HG03469 (cell line): ENCODE measurements at regions not wholly inside any gene's neighbourhood (a gene's known extent, or its start where the extent isn't known, plus 50 kb on each side); places are given as distances from the start of the nearest gene placed in this dataset.

ENCODE experiments used
- ATAC-seq: cut with Tn5 transposase; IDR thresholded peaks from one replicate; pipeline ENCODE4 v1.9.1; 2021; ENCODE audit warnings: mild to moderate bottlenecking, moderate library complexity, moderate number of reproducible peaks; ENCODE audit not compliant: unreplicated experiment

- ATAC-seq, result no peak
Measured at GRCh38 chr1:67991546-67991945, 58.9 kb downstream of the DIRAS3 start.

GRCh38 chr1:67988066-67988465, 62.4 kb downstream of the DIRAS3 start:
- no peak for ATAC-seq

- no peak for ATAC-seq
Measured at GRCh38 chr1:67987046-67987799, 63.2 kb downstream of the DIRAS3 start.

GRCh38 chr1:67983867-67984266, 66.6 kb downstream of the DIRAS3 start:
- no peak for ATAC-seq

- no peak for ATAC-seq
Measured at GRCh38 chr1:67980028-67980427, 70.4 kb downstream of the DIRAS3 start.

GRCh38 chr1:67979532-67979931, 70.9 kb downstream of the DIRAS3 start:
- ATAC-seq, result no peak

- ATAC-seq, result no peak
Measured at GRCh38 chr1:67978890-67979516, 71.4 kb downstream of the DIRAS3 start.

- ATAC-seq, result no peak
Measured at GRCh38 chr1:67977756-67978155, 72.7 kb downstream of the DIRAS3 start.

GRCh38 chr1:67973051-67973450, 77.4 kb downstream of the DIRAS3 start:
- no peak for ATAC-seq

GRCh38 chr1:67970088-67970487, 80.3 kb downstream of the DIRAS3 start:
- no peak for ATAC-seq

GRCh38 chr1:67969446-67969845, 81.0 kb downstream of the DIRAS3 start:
- ATAC-seq, result no peak

- ATAC-seq, result no peak
Measured at GRCh38 chr1:67966666-67967009, 83.8 kb downstream of the DIRAS3 start.

- no peak for ATAC-seq
Measured at GRCh38 chr1:67965995-67966665, 84.3 kb downstream of the DIRAS3 start.

GRCh38 chr1:67963263-67963662, 87.2 kb downstream of the DIRAS3 start:
- ATAC-seq, result no peak

GRCh38 chr1:67960766-67961165, 89.7 kb downstream of the DIRAS3 start:
- ATAC-seq, result no peak

- no peak for ATAC-seq
Measured at GRCh38 chr1:67958472-67958871, 92.0 kb downstream of the DIRAS3 start.

- ATAC-seq, result no peak
Measured at GRCh38 chr1:67957066-67957465, 93.4 kb downstream of the DIRAS3 start.

- ATAC-seq, result no peak
Measured at GRCh38 chr1:67956116-67956515, 94.3 kb downstream of the DIRAS3 start.

- ATAC-seq, result no peak
Measured at GRCh38 chr1:67955591-67955990, 94.8 kb downstream of the DIRAS3 start.

GRCh38 chr1:67953301-67953700, 97.1 kb downstream of the DIRAS3 start:
- no peak for ATAC-seq

GRCh38 chr1:67952071-67952470, 98.4 kb downstream of the DIRAS3 start:
- no peak for ATAC-seq

GRCh38 chr1:67951014-67951413, 99.4 kb downstream of the DIRAS3 start:
- ATAC-seq, result no peak
